Heart left ventricle (tissue), 16 donors: ENCODE measurements at regions not wholly inside any gene's neighbourhood (a gene's known extent, or its start where the extent isn't known, plus 50 kb on each side); places are given as distances from the start of the nearest gene placed in this dataset.

Experiments used
- ATAC-seq, 4 donors: fragments of 200-7000 bp; cut with Tn5 transposase; one replicate each; pipeline ENCODE4 v1.9.1; 2020 to 2022; ENCODE audit warnings: moderate library complexity in 4 of 4, mild to moderate bottlenecking in 3 of 4, moderate number of reproducible peaks in 1 of 4
- DNase-seq, 5 donors: peaks; one replicate each; pipeline ENCODE4 v3.0.0-alpha.2; 2020
- H3K27ac ChIP-seq, 12 donors: fragments of 200-600 bp; sonication (generic) in 4 of 12; one replicate each; pipeline versions ENCODE4 v1.5.0 to v1.8.0; 2016 to 2022; ENCODE audit warnings: mild to moderate bottlenecking in 2 of 12
- H3K27me3 ChIP-seq, 9 donors: fragments of 200-600 bp; sonication (generic) in 2 of 9; one replicate each; pipeline versions ENCODE4 v1.5.1 to v1.8.0; 2016 to 2022; ENCODE audit warnings: mild to moderate bottlenecking in 3 of 9
- H3K36me3 ChIP-seq, 9 donors: fragments of 200-600 bp; sonication (generic) in 2 of 9; one replicate each; pipeline versions ENCODE4 v1.5.0 to v1.8.0; 2018 to 2022; ENCODE audit warnings: mild to moderate bottlenecking in 2 of 9
- H3K4me1 ChIP-seq, 12 donors: fragments of 200-600 bp; sonication (generic) in 4 of 12; one replicate each; pipeline versions ENCODE4 v1.5.0 to v1.8.0; 2016 to 2022; ENCODE audit warnings: mild to moderate bottlenecking in 3 of 12
- H3K4me3 ChIP-seq, 12 donors: fragments of 200-600 bp; sonication (generic) in 4 of 12; one replicate each; pipeline versions ENCODE4 v1.5.0 to v1.8.0; 2017 to 2022; ENCODE audit warnings: mild to moderate bottlenecking in 9 of 12, moderate library complexity in 4 of 12
- H3K9me3 ChIP-seq, 12 donors: fragments of 200-600 bp; sonication (generic) in 4 of 12; one replicate each; pipeline versions ENCODE4 v1.5.0 to v1.8.0; 2016 to 2022; ENCODE audit warnings: mild to moderate bottlenecking in 1 of 12
- CTCF ChIP-seq, 12 donors: fragments of 200-600 bp; sonication (generic) in 4 of 12; IDR thresholded peaks; one replicate each; pipeline versions ENCODE4 v1.5.0 to v1.8.0; 2018 to 2022; ENCODE audit warnings: antibody characterized with exemption in 12 of 12, mild to moderate bottlenecking in 5 of 12
- POLR2A ChIP-seq, 2 donors: fragments of 450-650 bp; IDR thresholded peaks; one replicate each; pipeline ENCODE4 v1.6.1; 2017; ENCODE audit warnings: antibody characterized with exemption in 2 of 2, mild to moderate bottlenecking in 2 of 2, moderate library complexity in 2 of 2
- WGBS, 4 donors: extraction: QIAGEN DNeasy Blood & Tissue Kit in 2 of 4; methylation state at CpG; one replicate each; pipeline versions ENCODE4 v1.1.5 to v1.1.7; 2013 to 2018; 5-methylcytosine and 5-hydroxymethylcytosine counted together
- intact Hi-C, 10 donors: fragments of 100-400 bp; cut with DNase I; formaldehyde crosslinking; loops; one replicate each; pipeline versions ENCODE4 v1.11.1 to v1.14.2; 2022
- donor health status: ischemic (EF 13 %, LVEDD 7.1; RV severe dilation, severe dysfunction).
- donor health status: healthy with polysubstance abuse.
- donor health status: DM: no; HTN: yes; CAD: no.
- donor health status: DM: no; HTN: no; CAD: no.
- donor health status: ischemic (EF 25% LVEDD 6.9; RV normal size, moderate dysfunction).
- donor health status: ischemic (EF 25% LVEDD 5.7; RV mildly dilated, moderate dysfunction).
- donor health status: healthy.
- donor health status: DM: yes; HTN: yes; CAD: no.
- donor health status: ischemic (EF 35%, LVEDD 5.7; RV mildly dilated, moderate dysfunction).
- donor health status: nonischemic (EF 11% LVEDD 7.7; RV severe dilation, severe dysfunction).
- donor health status: DM: yes; HTN: yes; CAD: no.
- donor health status: PGD.
- donor health status: ischemic (EF 29% LVEDD 5.4; RV normal size, mild dysfunction).
- donor health status: nonischemic (EF 23%, LVEDD 6.1; RV moderate dilation, normal function).

GRCh38 chr4:30538794-30539193 lies 181.4 kb upstream of the PCDH7 start:
- peaks cover 0 to 4% (median 0%) of the 10 kb centered on the region in 12 donors for H3K9me3 ChIP-seq
- ATAC-seq (no peak), DNase-seq (no peak)
- H3K36me3 ChIP-seq: no peaks in the 10 kb centered on the region
- intact Hi-C loops: no loop called here
- no peaks in the 10 kb centered on the region for H3K4me1 ChIP-seq
- TF ChIP-seq POLR2A (IDR thresholded peaks at IDR 0.05) (no peak), CTCF (IDR thresholded peaks at IDR 0.05) (no peak)
- no peak overlapping the region for H3K27ac ChIP-seq
- no peaks in the 10 kb centered on the region for H3K27me3 ChIP-seq
- H3K4me3 ChIP-seq: no peak overlapping the region
- WGBS, 4 donors: 84 to 91% (median 87%) methylated on average over 5 of the region's 5 CpGs

DNA sequence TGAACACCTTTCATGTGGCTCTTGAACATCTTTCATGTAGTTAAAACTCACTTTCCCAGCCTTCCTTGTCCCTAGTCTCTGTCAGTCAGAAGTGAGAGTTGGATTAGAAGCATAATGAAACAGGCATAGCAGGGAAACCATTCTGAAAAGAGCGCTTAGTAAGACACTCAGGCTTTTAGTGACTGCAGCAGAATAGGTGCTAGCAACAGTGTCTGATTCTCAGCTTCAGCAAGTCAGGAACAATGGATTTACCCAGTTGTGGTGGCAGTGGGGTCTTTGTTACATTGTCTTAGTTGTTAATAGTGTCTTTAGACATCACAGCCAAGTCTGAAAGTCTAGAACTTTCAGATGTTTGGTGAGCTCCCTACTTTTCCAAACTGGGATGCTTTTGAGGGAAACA lies 177.1 kb upstream of the PCDH7 start:
- DNase-seq (no peak), ATAC-seq (no peak)
- 80 to 93% (median 84%) methylated on average over 1 of the region's 1 CpG for WGBS, 4 donors
- no peaks in the 10 kb centered on the region for H3K27me3 ChIP-seq
- H3K27ac ChIP-seq: no peak overlapping the region
- H3K4me1 ChIP-seq: no peaks in the 10 kb centered on the region
- no peaks in the 10 kb centered on the region for H3K36me3 ChIP-seq
- H3K4me3 ChIP-seq: no peak overlapping the region
- H3K9me3 ChIP-seq: no peaks in the 10 kb centered on the region
- intact Hi-C loops: no loop called here
- TF ChIP-seq CTCF (IDR thresholded peaks at IDR 0.05): no peak
- TF ChIP-seq POLR2A (IDR thresholded peaks at IDR 0.05): no peak

- Histone ChIP-seq H3K27ac (no peak overlapping the region), H3K4me3 (no peak overlapping the region), H3K9me3 (peaks cover 0 to 4% (median 0%) of the 10 kb centered on the region in 12 donors), H3K27me3 (no peaks in the 10 kb centered on the region), H3K36me3 (no peaks in the 10 kb centered on the region), H3K4me1 (no peaks in the 10 kb centered on the region)
- 76 to 88% (median 85%) methylated on average over 1 of the region's 1 CpG for WGBS, 4 donors
- intact Hi-C loops: no loop called here
- ATAC-seq: no peak
- DNase-seq: no peak
- TF ChIP-seq CTCF (IDR thresholded peaks at IDR 0.05) (no peak), POLR2A (IDR thresholded peaks at IDR 0.05) (no peak)
Measured at GRCh38 chr4:30553151-30553550, 167.0 kb upstream of the PCDH7 start.

GRCh38 chr4:30553706-30554105 lies 166.5 kb upstream of the PCDH7 start:
- H3K4me1 ChIP-seq: no peaks in the 10 kb centered on the region
- no peak for ATAC-seq
- peaks cover 0 to 4% (median 0%) of the 10 kb centered on the region in 12 donors for H3K9me3 ChIP-seq
- no peaks in the 10 kb centered on the region for H3K36me3 ChIP-seq
- H3K4me3 ChIP-seq: no peak overlapping the region
- H3K27me3 ChIP-seq: no peaks in the 10 kb centered on the region
- no peak for DNase-seq
- 52 to 56% (median 54%) methylated on average over 1 of the region's 1 CpG for WGBS, 4 donors
- H3K27ac ChIP-seq: no peak overlapping the region
- intact Hi-C loops: no loop called here
- no peak for TF ChIP-seq POLR2A (IDR thresholded peaks at IDR 0.05)
- TF ChIP-seq CTCF (IDR thresholded peaks at IDR 0.05): no peak
